HL-60 (cell line): ENCODE measurements at regions not wholly inside any gene's neighbourhood (a gene's known extent, or its start where the extent isn't known, plus 50 kb on each side); places are given as distances from the start of the nearest gene placed in this dataset.

Experiments
- DNase-seq, 2 experiments: peaks; one replicate each; pipeline ENCODE4 v3.0.0-alpha.2; 2010 to 2020; ENCODE audit warnings: low read depth in 1 of 2, low spot score in 1 of 2
- H3K27ac ChIP-seq: fragments of 250-450 bp; sonication (Bioruptor Pico); replicated peaks from 2 replicates; pipeline ENCODE4 v1.5.1; 2020; ENCODE audit warnings: mild to moderate bottlenecking, moderate library complexity
- H3K27me3 ChIP-seq: fragments of 250-450 bp; sonication (Bioruptor Pico); 2 replicates; pipeline ENCODE4 v1.5.1; 2021; ENCODE audit warnings: mild to moderate bottlenecking, moderate library complexity; ENCODE audit not compliant: insufficient read depth, poor library complexity, severe bottlenecking
- H3K4me3 ChIP-seq: replicated peaks from 2 replicates; pipeline ENCODE4 v1.5.1; 2011; ENCODE audit warnings: mild to moderate bottlenecking, control low read depth, low read length; ENCODE audit not compliant: insufficient read depth
- GABPA ChIP-seq: IDR thresholded peaks from 2 replicates; pipeline ENCODE4 v1.6.1; 2012; ENCODE audit warnings: low read depth
- POLR2AphosphoS5 ChIP-seq: IDR thresholded peaks from 2 replicates; pipeline ENCODE4 v1.6.1; 2012; ENCODE audit warnings: low read depth
- SPI1 ChIP-seq: IDR thresholded peaks from 2 replicates; pipeline ENCODE4 v1.6.1; 2012; ENCODE audit warnings: low read depth, mild to moderate bottlenecking, borderline replicate concordance
- TF ChIP-seq, protein P1 (sequence below): IDR thresholded peaks from 2 replicates; pipeline ENCODE4 v1.6.1; 2012; ENCODE audit warnings: low read depth; ENCODE audit not compliant: insufficient replicate concordance
- TF ChIP-seq, protein P2 (sequence below): IDR thresholded peaks from one replicate; pipeline ENCODE4 v1.5.1; 2011; ENCODE audit warnings: low read length, control low read depth, inconsistent platforms; ENCODE audit not compliant: insufficient read depth

DNA sequence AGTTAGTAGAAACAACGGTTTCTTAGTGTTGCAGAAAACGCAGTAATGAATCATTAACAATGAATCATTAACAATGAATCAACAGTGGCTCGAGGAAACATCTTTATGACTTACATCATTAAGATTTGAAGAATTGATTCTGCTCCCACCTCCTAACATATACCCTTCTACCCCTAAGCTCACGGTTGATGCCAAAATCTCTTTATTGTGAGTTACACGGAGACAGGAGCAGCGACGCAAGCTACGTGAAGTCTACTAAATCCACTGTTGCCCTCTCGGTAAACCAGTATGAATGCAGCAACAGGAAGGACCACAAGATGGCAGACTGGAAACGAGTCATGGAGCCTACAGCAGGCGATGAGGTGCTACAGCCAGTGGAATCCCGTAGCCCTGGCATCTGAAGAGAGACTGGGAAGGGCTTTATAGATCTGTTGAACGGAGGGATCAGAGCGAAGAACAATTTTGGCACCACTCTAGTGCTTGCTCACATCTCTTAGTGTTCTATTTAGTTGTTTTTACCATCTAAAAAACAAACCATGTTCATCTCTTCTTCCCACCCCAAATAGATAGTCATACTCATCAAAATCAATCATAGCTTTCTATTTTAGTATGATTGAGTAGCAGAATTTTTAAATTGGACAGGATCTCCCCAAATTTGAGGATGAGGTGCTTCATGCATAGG, 332.7 kb downstream of the DUSP6 start:
- Histone ChIP-seq H3K27ac (no peak overlapping the region), H3K4me3 (no peak overlapping the region), H3K27me3 (no peaks in the 10 kb centered on the region)
- DNase-seq = peak; percentile 38 to 84
- TF ChIP-seq, protein P1, sequence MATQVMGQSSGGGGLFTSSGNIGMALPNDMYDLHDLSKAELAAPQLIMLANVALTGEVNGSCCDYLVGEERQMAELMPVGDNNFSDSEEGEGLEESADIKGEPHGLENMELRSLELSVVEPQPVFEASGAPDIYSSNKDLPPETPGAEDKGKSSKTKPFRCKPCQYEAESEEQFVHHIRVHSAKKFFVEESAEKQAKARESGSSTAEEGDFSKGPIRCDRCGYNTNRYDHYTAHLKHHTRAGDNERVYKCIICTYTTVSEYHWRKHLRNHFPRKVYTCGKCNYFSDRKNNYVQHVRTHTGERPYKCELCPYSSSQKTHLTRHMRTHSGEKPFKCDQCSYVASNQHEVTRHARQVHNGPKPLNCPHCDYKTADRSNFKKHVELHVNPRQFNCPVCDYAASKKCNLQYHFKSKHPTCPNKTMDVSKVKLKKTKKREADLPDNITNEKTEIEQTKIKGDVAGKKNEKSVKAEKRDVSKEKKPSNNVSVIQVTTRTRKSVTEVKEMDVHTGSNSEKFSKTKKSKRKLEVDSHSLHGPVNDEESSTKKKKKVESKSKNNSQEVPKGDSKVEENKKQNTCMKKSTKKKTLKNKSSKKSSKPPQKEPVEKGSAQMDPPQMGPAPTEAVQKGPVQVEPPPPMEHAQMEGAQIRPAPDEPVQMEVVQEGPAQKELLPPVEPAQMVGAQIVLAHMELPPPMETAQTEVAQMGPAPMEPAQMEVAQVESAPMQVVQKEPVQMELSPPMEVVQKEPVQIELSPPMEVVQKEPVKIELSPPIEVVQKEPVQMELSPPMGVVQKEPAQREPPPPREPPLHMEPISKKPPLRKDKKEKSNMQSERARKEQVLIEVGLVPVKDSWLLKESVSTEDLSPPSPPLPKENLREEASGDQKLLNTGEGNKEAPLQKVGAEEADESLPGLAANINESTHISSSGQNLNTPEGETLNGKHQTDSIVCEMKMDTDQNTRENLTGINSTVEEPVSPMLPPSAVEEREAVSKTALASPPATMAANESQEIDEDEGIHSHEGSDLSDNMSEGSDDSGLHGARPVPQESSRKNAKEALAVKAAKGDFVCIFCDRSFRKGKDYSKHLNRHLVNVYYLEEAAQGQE = no peak
- TF ChIP-seq, protein P2, sequence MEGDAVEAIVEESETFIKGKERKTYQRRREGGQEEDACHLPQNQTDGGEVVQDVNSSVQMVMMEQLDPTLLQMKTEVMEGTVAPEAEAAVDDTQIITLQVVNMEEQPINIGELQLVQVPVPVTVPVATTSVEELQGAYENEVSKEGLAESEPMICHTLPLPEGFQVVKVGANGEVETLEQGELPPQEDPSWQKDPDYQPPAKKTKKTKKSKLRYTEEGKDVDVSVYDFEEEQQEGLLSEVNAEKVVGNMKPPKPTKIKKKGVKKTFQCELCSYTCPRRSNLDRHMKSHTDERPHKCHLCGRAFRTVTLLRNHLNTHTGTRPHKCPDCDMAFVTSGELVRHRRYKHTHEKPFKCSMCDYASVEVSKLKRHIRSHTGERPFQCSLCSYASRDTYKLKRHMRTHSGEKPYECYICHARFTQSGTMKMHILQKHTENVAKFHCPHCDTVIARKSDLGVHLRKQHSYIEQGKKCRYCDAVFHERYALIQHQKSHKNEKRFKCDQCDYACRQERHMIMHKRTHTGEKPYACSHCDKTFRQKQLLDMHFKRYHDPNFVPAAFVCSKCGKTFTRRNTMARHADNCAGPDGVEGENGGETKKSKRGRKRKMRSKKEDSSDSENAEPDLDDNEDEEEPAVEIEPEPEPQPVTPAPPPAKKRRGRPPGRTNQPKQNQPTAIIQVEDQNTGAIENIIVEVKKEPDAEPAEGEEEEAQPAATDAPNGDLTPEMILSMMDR = peak; percentile 95

DNA sequence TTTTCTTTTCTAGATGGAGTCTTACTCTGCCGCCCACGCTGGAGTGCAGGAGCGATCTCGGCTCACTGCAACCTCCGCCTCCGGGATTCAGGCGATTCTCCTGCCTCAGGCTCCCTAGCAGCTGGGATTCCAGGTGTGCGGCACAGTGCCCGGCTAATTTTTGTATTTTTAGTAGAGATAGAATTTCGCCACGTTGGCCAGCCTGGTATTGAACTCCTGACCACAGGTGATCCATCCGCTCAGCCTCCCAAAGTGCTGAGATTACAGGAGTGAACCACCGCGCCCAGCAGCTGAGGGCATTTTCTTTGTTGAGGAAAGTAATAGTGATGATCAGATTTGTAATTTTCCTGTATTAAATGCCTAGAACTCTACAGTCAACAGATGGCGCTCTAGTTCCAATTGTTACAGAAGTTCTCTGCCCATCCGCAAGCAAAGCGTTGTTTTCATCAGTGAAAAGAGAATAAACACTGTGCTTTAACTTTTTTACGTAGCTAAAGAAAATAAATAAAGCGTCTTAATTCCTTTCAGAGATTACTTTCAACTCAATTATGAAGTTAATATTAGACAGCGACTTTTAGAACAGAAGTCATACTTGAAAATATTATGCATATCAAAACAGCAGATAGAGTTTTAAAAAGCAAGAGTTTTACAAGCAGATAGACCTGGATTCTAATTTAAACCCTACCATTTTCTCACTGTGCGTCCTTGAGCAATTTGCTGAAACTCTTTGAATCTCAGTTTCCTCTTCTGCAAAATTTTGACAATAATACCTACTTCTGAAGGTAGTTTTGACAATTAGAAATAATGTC, 335.1 kb downstream of the DUSP6 start:
- Histone ChIP-seq H3K4me3 (no peak overlapping the region), H3K27ac (no peak overlapping the region), H3K27me3 (no peaks in the 10 kb centered on the region)
- TF ChIP-seq, protein P2 = peak; percentile 69
- TF ChIP-seq POLR2AphosphoS5 (no peak), GABPA (no peak), SPI1 (no peak)
- TF ChIP-seq, protein P1 = no peak
- DNase-seq = peak in 1 of 2 experiments; percentile 41

DNA sequence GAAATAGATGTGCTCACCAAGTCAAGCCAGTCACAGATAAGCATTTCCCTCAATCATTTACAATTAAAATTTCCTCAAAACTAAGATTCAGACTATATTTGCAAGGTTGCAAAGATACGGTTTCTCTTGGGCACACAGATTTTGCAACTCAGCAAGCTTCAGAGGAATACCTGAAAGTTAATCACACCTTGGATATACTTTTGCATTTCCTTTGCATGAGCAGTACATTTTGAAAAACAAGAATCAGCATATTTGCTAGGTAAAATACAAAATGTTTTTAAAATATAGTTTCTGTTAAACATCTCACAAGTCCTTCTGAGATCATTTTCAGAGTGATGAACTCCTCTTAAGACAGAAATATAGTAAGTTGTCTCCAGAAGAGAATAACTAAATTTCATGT, 336.9 kb downstream of the DUSP6 start:
- TF ChIP-seq, protein P1 = no peak
- TF ChIP-seq POLR2AphosphoS5 = no peak
- TF ChIP-seq GABPA = no peak
- no peak for TF ChIP-seq SPI1
- TF ChIP-seq, protein P2 = no peak

More for the DNA sequence above, 336.9 kb downstream of the DUSP6 start:
- no peak overlapping the region for H3K27ac ChIP-seq
- DNase-seq = no peak
- H3K4me3 ChIP-seq = no peak overlapping the region
- no peaks in the 10 kb centered on the region for H3K27me3 ChIP-seq
